WTC11 (cell line): ENCODE measurements at regions not wholly inside any gene's neighbourhood (a gene's known extent, or its start where the extent isn't known, plus 50 kb on each side); places are given as distances from the start of the nearest gene placed in this dataset.

Experiments used
- ATAC-seq: fragments of 200-7000 bp; cut with Tn5 transposase; 2 replicates; pipeline ENCODE4 v1.10.0; 2021; ENCODE audit warnings: mild to moderate bottlenecking, moderate library complexity
- CTCF ChIA-PET: fragments of 300-600 bp; sonication (Branson Sonifier 250); formaldehyde crosslinking; loops from one replicate; lab custom pipeline; 2021; ENCODE audit warnings: antibody characterized with exemption; lab: Charles Lee
- POLR2A ChIA-PET: fragments of 350-600 bp; sonication (Branson Sonifier 250); formaldehyde crosslinking; loops from one replicate; lab custom pipeline; 2021; ENCODE audit warnings: antibody characterized with exemption; lab: Charles Lee
- DNase-seq: peaks from one replicate; pipeline ENCODE4 v3.0.0; 2021; ENCODE audit warnings: low spot score
- H3K27ac Mint-ChIP-seq: 2 replicates; pipeline ENCODE4 v1.8.0; 2021; ENCODE audit warnings: mixed read lengths
- H3K27me3 Mint-ChIP-seq: 2 replicates; pipeline ENCODE4 v1.8.0; 2021; ENCODE audit warnings: low read depth, mild to moderate bottlenecking, moderate library complexity, mixed read lengths
- H3K36me3 Mint-ChIP-seq: 2 replicates; pipeline ENCODE4 v1.8.0; 2021; ENCODE audit warnings: mixed read lengths
- H3K4me1 Mint-ChIP-seq: 2 replicates; pipeline ENCODE4 v1.8.0; 2022; ENCODE audit warnings: mixed read lengths
- H3K4me3 Mint-ChIP-seq: 2 replicates; pipeline ENCODE4 v1.8.0; 2021; ENCODE audit warnings: mild to moderate bottlenecking, moderate library complexity, mixed read lengths
- H3K9me3 Mint-ChIP-seq: 2 replicates; pipeline ENCODE4 v1.8.0; 2021; ENCODE audit warnings: mixed read lengths
- AR ChIP-seq: fragments of 250-450 bp; sonication (Bioruptor Pico); IDR thresholded peaks from 2 replicates; pipeline ENCODE4 v1.9.0; 2021; ENCODE audit warnings: mild to moderate bottlenecking
- CDX4 ChIP-seq: fragments of 250-450 bp; sonication (Bioruptor Pico); IDR thresholded peaks from 2 replicates; pipeline ENCODE4 v1.9.0; 2021; ENCODE audit warnings: moderate library complexity, mild to moderate bottlenecking, inconsistent platforms, borderline replicate concordance
- CREM ChIP-seq: sonication (generic); formaldehyde crosslinking; IDR thresholded peaks from 2 replicates; pipeline ENCODE4 v1.8.1; 2022; ENCODE audit warnings: mild to moderate bottlenecking, missing genetic modification reagents, moderate library complexity
- ETV6 ChIP-seq: sonication (generic); formaldehyde crosslinking; IDR thresholded peaks from 2 replicates; pipeline ENCODE4 v1.8.1; 2022; ENCODE audit warnings: mild to moderate bottlenecking, missing genetic modification reagents
- FOXK1 ChIP-seq: sonication (generic); formaldehyde crosslinking; IDR thresholded peaks from 2 replicates; pipeline ENCODE4 v1.8.0; 2022; ENCODE audit warnings: mild to moderate bottlenecking, moderate library complexity, missing genetic modification reagents
- FOXP4 ChIP-seq: sonication (generic); formaldehyde crosslinking; IDR thresholded peaks from 2 replicates; pipeline ENCODE4 v1.8.0; 2022; ENCODE audit warnings: mild to moderate bottlenecking, missing genetic modification reagents
- GRHL2 ChIP-seq: fragments of 250-450 bp; sonication (Bioruptor Pico); IDR thresholded peaks from 2 replicates; pipeline ENCODE4 v1.8.0; 2022; ENCODE audit warnings: mild to moderate bottlenecking, moderate library complexity; ENCODE audit not compliant: insufficient replicate concordance, severe bottlenecking
- NFYB ChIP-seq: sonication (generic); formaldehyde crosslinking; conservative IDR thresholded peaks from 2 replicates; pipeline ENCODE4 v1.8.0; 2022; ENCODE audit warnings: low read depth, missing genetic modification reagents
- NR1H2 ChIP-seq: sonication (generic); formaldehyde crosslinking; IDR thresholded peaks from 2 replicates; pipeline ENCODE4 v1.9.0; 2021; ENCODE audit warnings: mild to moderate bottlenecking, moderate library complexity, missing genetic modification reagents
- NR2C2 ChIP-seq: sonication (generic); formaldehyde crosslinking; IDR thresholded peaks from 2 replicates; pipeline ENCODE4 v1.8.0; 2022; ENCODE audit warnings: mild to moderate bottlenecking, missing genetic modification reagents
- NR3C1 ChIP-seq: sonication (generic); formaldehyde crosslinking; conservative IDR thresholded peaks from 2 replicates; pipeline ENCODE4 v1.8.1; 2023; ENCODE audit warnings: low read depth, mild to moderate bottlenecking, missing genetic modification reagents
- OVOL2 ChIP-seq: fragments of 250-450 bp; sonication (Bioruptor Pico); IDR thresholded peaks from 2 replicates; pipeline ENCODE4 v1.9.0; 2021; ENCODE audit warnings: mild to moderate bottlenecking, borderline replicate concordance
- SOX15 ChIP-seq: fragments of 250-450 bp; sonication (Bioruptor Pico); IDR thresholded peaks from 2 replicates; pipeline ENCODE4 v1.9.0; 2021; ENCODE audit warnings: mild to moderate bottlenecking
- USF1 ChIP-seq: sonication (generic); formaldehyde crosslinking; IDR thresholded peaks from 2 replicates; pipeline ENCODE4 v1.8.0; 2022; ENCODE audit warnings: mild to moderate bottlenecking, missing genetic modification reagents
- ZMAT4 ChIP-seq: fragments of 250-450 bp; sonication (Bioruptor Pico); IDR thresholded peaks from 2 replicates; pipeline ENCODE4 v1.9.0; 2021; ENCODE audit warnings: mild to moderate bottlenecking
- ZNF232 ChIP-seq: sonication (generic); formaldehyde crosslinking; IDR thresholded peaks from 2 replicates; pipeline ENCODE4 v1.8.0; 2022; ENCODE audit warnings: mild to moderate bottlenecking, missing genetic modification reagents
- ZNF263 ChIP-seq: sonication (generic); formaldehyde crosslinking; IDR thresholded peaks from 2 replicates; pipeline ENCODE4 v1.8.1; 2022; ENCODE audit warnings: low read depth, mild to moderate bottlenecking, moderate library complexity, missing genetic modification reagents
- ZNF317 ChIP-seq: sonication (generic); formaldehyde crosslinking; IDR thresholded peaks from 2 replicates; pipeline ENCODE4 v1.8.1; 2023; ENCODE audit warnings: low read depth, mild to moderate bottlenecking, moderate library complexity, missing genetic modification reagents, borderline replicate concordance
- ZNF396 ChIP-seq: fragments of 250-450 bp; sonication (Bioruptor Pico); IDR thresholded peaks from 2 replicates; pipeline ENCODE4 v1.8.0; 2021; ENCODE audit warnings: mild to moderate bottlenecking, moderate library complexity, borderline replicate concordance
- ZNF416 ChIP-seq: fragments of 250-450 bp; sonication (Bioruptor Pico); IDR thresholded peaks from 2 replicates; pipeline ENCODE4 v1.9.0; 2021; ENCODE audit warnings: mild to moderate bottlenecking, inconsistent platforms
- ZNF425 ChIP-seq: fragments of 250-450 bp; sonication (Bioruptor Pico); conservative IDR thresholded peaks from 2 replicates; pipeline ENCODE4 v1.9.0; 2021; ENCODE audit warnings: mild to moderate bottlenecking
- ZNF532 ChIP-seq: fragments of 250-450 bp; sonication (Bioruptor Pico); IDR thresholded peaks from 2 replicates; pipeline ENCODE4 v1.9.0; 2021; ENCODE audit warnings: mild to moderate bottlenecking, borderline replicate concordance

- TF ChIP-seq NR1H2 (CRISPR knock-in tag) (no peak), NFYB (CRISPR knock-in tag) (no peak), ZMAT4 (CRISPR knock-in tag) (no peak)
Observed at GRCh38 chr2:82797469-82797868, 1661.6 kb downstream of the SUCLG1 start (continued).

GRCh38 chr2:82796132-82796531 lies 1662.9 kb downstream of the SUCLG1 start:
- Mint-ChIP-seq H3K4me3 (no peak overlapping the region), H3K9me3 (peaks cover 7% of the 10 kb centered on the region), H3K4me1 (no peaks in the 10 kb centered on the region), H3K36me3 (no peaks in the 10 kb centered on the region), H3K27ac (no peak overlapping the region), H3K27me3 (no peaks in the 10 kb centered on the region)
- no peak for ATAC-seq
- ChIA-PET CTCF (no interaction called here), POLR2A (no interaction called here)
- TF ChIP-seq NR2C2 (CRISPR knock-in tag): no peak
- TF ChIP-seq AR (CRISPR knock-in tag): no peak
- TF ChIP-seq CREM (CRISPR knock-in tag): no peak
- TF ChIP-seq ZNF416 (CRISPR knock-in tag): no peak
- no peak for TF ChIP-seq ZNF396 (CRISPR knock-in tag)
- TF ChIP-seq ZNF317: no peak
- TF ChIP-seq NFYB (CRISPR knock-in tag): no peak
- TF ChIP-seq FOXK1 (CRISPR knock-in tag): no peak
- TF ChIP-seq ZNF532 (CRISPR knock-in tag): no peak
- TF ChIP-seq FOXP4: no peak
- TF ChIP-seq ETV6 (CRISPR knock-in tag): no peak
- DNase-seq: no peak

- Mint-ChIP-seq H3K27me3 (no peaks in the 10 kb centered on the region), H3K4me3 (no peak overlapping the region), H3K36me3 (no peaks in the 10 kb centered on the region), H3K4me1 (no peaks in the 10 kb centered on the region), H3K9me3 (peaks cover 7% of the 10 kb centered on the region), H3K27ac (no peak overlapping the region)
- ChIA-PET POLR2A (no interaction called here), CTCF (no interaction called here)
- ATAC-seq: no peak
- no peak for DNase-seq
- TF ChIP-seq ZNF425: no peak
- no peak for TF ChIP-seq ZNF263
- no peak for TF ChIP-seq USF1 (CRISPR knock-in tag)
- no peak for TF ChIP-seq ZNF232 (CRISPR knock-in tag)
- TF ChIP-seq OVOL2 (CRISPR knock-in tag): no peak
- TF ChIP-seq SOX15: no peak
- TF ChIP-seq NR3C1 (CRISPR knock-in tag): no peak
- no peak for TF ChIP-seq CDX4 (CRISPR knock-in tag)
- TF ChIP-seq GRHL2 (CRISPR knock-in tag): no peak
- TF ChIP-seq, all 79 proteins: peak for 0
Observed at GRCh38 chr2:82795446-82795845, 1663.6 kb downstream of the SUCLG1 start.
